GM18498 (cell line): ENCODE measurements at regions not wholly inside any gene's neighbourhood (a gene's known extent, or its start where the extent isn't known, plus 50 kb on each side); places are given as distances from the start of the nearest gene placed in this dataset.

Experiments used
- ATAC-seq: cut with Tn5 transposase; IDR thresholded peaks from one replicate; pipeline ENCODE4 v1.9.1; 2021; ENCODE audit warnings: mild to moderate bottlenecking, moderate library complexity; ENCODE audit not compliant: unreplicated experiment

DNA sequence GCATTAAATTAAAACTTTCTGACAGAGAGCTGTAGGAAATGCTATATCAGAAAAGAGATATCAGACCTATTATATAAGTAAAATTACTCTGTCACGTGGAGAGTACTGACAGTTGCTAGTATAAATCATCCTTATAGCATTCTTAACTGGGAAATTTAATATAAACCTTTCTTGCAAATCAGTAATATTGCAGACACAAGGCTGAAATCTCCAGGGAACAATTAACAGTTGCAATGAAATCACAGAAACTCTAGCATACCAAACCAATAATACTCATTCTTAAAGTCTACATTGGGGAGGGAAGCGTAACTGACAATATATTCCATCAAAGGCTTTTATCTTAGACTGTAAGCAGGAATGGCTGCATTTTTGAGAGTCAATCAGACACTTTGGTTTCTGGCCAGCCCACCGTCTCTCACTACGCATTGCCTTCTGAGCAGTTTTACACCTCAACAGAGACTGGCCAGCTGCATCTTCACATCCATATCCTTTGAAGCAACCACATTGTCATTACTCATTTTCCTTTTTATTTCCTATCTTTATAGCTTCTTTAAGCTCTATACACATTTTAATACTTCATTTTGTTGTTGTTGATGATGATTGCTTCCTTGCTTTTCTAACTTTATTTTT is 536.0 kb upstream of the CDH2 start:
- ATAC-seq, result no peak

- ATAC-seq, result no peak
These were observed 535.2 kb upstream of the CDH2 start for GRCh38 chr18:28712172-28712571.

DNA sequence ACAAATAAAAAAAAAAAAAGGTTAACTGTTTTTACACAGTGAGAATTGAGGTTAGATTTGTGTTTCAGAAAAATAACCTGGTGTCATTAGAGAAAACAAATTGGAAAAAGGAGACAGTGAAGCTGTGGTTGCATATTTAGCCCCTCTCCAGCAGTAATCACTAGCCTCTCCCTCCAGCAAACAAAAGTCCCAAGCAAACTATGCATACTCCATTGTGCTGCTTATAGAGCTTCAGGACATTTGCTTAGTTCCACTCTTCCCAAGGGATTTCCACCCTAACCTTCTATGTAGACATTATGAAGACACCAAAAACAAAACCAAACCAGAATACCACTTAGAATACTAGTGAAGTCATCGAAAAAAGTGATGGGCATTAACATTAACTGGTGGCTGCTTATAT is 534.2 kb upstream of the CDH2 start:
- no peak for ATAC-seq

- ATAC-seq, result no peak
These were observed 530.1 kb upstream of the CDH2 start for GRCh38 chr18:28707006-28707405.

DNA sequence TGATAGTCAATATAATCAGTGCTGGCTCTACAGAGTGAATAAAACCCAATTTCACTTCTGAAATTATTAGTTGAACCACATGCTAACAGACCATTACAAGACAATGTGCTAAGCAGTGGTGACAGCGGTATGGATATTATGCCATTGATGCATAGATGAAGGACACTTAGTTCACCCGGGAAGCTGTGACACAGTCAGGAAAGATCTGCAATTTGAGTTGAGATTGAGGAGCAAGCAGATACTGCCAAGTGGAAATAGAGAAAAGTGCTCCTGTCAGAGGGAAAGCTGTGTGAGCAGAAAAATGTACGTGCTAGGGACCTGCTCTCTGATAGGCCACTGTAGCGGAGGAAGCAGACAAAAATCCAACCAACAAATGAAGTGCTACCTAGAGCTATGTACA is 529.5 kb upstream of the CDH2 start:
- ATAC-seq, result no peak

GRCh38 chr18:28705482-28705881 is 528.6 kb upstream of the CDH2 start:
- ATAC-seq, result no peak

- ATAC-seq, result no peak
These were observed 515.4 kb upstream of the CDH2 start for GRCh38 chr18:28692337-28692736.

GRCh38 chr18:28691496-28691840 is 514.5 kb upstream of the CDH2 start:
- ATAC-seq, result no peak

- ATAC-seq, result no peak
These were observed 514.0 kb upstream of the CDH2 start for GRCh38 chr18:28690836-28691495.

GRCh38 chr18:28690100-28690499 is 513.2 kb upstream of the CDH2 start:
- no peak for ATAC-seq

GRCh38 chr18:28689588-28689987 is 512.7 kb upstream of the CDH2 start:
- no peak for ATAC-seq

DNA sequence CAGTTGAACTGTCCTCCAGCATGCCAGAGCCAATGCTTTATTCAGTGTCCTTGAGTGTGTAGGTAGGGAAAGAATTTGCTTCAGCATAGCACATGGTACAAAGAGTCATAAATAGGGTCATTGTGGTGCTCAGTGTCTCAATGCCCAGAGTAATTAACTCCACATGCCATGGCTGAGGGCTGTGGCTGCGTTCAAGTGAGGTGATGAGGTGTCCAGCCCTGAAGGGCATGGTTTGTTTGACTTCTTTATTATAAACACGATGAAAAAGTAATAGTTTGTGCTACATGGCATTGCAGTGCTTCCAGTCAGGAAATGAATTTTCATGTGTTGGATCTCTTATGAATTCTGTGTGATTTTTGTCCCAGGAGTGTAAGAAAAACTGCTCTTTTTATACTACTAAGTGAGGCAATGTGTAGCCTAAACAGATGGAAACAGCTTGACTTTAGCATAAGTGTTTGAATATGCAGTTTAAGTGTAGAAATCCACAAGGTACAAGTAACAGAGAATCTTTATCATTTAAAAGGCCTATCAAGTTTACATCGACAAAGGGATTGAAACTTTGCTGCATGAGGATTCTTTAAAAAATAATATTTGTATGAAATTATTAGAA is 507.9 kb upstream of the CDH2 start:
- no peak for ATAC-seq

DNA sequence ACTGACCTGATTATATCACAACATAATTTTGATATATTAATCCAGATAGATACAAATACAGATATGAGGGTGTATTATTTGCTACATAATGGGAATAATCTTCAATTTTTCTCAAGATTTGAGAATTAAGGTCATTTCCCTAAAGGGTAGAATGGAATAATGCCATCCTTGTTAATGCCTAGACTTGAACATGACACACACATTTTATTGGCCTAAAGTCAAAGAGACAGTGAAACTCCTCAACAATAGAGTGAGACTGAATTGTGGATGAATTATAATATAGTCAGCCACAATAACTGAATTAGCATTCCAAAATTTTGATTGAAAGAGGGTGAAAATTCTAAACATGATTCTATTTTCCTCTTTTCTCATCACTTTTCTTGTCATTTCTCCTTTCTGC is 506.0 kb upstream of the CDH2 start:
- no peak for ATAC-seq

GRCh38 chr18:28669165-28669564 is 492.2 kb upstream of the CDH2 start:
- ATAC-seq, result no peak

- ATAC-seq, result no peak
These were observed 489.3 kb upstream of the CDH2 start for GRCh38 chr18:28666216-28666615.

- no peak for ATAC-seq
These were observed 481.0 kb upstream of the CDH2 start for GRCh38 chr18:28657961-28658360.

GRCh38 chr18:28652654-28653053 is 475.7 kb upstream of the CDH2 start:
- no peak for ATAC-seq

DNA sequence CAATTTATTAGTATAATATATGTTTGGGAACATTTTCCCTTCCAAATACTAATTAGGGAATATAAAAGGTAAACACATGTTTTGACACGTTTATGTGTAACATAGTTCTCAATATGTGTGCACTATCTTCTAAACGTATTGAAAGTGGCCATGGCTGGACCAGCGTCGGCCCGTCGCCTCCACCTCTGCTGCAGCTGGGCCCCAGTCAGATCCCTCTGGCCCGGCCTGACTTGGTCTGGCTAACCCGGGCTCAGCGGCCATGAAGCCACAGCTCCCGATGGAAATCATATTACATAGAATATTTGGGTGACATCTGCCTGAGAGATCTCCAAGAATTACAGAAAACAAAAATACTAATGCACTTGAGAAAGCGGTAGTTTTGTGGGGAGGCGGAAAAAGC is 474.4 kb upstream of the CDH2 start:
- ATAC-seq, result no peak

DNA sequence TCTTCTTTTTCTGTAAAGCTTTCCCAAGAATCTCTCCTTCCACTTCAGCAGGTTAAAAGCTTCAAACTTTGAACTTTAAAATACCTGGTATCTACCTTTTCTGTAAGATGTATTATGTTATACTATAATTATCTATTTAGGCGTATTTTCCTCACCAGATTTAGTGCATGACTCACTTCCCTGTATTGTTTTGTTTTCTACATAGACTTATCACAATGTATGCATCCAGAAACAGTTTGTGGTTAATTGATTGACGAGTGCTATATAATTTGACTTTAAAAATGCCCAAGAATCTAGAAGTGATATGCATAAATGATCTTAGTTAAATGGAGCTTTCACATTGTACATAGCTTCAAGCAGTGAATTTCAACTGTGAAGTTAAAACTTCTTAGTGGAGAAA is 473.9 kb upstream of the CDH2 start:
- ATAC-seq, result no peak

DNA sequence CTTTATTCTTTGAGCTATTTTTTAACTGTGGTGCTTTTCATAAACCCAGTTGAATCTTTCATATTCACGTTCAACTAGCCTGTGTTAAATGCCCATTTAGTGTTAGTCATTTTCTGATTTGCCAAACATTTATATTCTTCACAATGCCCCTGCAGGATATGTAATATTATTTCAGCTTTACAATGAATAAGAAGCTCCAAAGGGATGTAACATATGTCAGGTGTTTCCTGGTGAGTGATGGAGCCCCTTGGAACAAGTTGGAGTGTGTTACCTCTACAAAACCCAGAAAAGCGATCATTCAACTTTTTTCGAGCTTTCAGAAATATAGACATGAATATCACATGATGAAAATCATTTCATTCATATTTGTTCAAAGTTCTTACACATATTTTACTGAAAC is 471.0 kb upstream of the CDH2 start:
- no peak for ATAC-seq

GRCh38 chr18:28637897-28638296 is 461.0 kb upstream of the CDH2 start:
- ATAC-seq, result no peak

DNA sequence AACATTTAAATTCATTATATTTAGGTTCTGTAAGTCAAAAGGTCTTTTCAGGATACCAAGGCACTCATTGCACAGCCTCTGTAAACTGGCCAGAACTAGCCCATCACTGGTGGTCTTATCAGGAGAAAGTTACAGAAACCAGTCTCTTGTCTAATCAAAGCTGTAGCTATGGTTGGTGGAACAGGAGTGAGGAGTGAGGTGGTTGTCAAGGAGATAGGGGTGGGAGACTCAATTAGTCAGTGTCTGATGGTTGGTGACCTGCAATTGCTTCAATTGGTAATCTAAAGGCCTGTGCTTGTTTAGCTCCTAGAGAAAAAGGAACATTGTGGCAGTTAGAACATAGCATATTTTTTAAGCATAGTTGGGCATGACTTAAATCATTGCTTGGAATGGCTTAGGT is 458.6 kb upstream of the CDH2 start:
- no peak for ATAC-seq

DNA sequence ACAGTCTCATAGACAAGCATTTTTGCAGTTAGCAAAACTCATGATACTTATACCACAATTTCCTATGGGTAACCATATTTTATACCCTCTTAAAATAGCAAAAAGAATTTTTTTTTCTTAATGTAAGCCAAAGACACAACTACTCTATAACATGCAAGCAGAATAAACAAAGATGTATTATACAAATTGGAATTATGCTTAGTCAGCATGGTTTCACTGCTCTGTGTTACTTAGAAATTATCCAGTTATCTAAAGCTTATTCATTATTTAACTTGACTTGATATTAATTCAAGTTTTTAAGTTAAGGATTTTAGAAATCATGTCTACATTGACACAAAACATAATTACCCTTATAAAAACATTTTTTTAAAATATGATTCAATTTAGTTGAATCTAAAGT is 449.8 kb upstream of the CDH2 start:
- no peak for ATAC-seq
